GM12865 (cell line): ENCODE measurements at regions not wholly inside any gene's neighbourhood (a gene's known extent, or its start where the extent isn't known, plus 50 kb on each side); places are given as distances from the start of the nearest gene placed in this dataset.
"Not testable (repeated sequence)": the region's sequence is repeated elsewhere in the genome, so short reads cannot be mapped to it uniquely, and the experiment has no call there.

Experiments used
- DNase-seq: peaks from one replicate; pipeline ENCODE4 v3.0.0; 2010; ENCODE audit warnings: low read depth
- H3K4me3 ChIP-seq: 2 replicates; pipeline ENCODE4 v1.5.1; 2011; ENCODE audit warnings: mild to moderate bottlenecking, low read depth, low read length, control low read depth
- TF ChIP-seq, protein P1 (sequence below): IDR thresholded peaks from 2 replicates; pipeline ENCODE4 v1.5.1; 2011; ENCODE audit warnings: low read length, control low read depth, low read depth, inconsistent platforms; ENCODE audit not compliant: insufficient read depth; ENCODE audit errors: missing control alignments

GRCh38 chr18:33820517-33821371, 242.7 kb downstream of the ASXL3 start:
- H3K4me3 ChIP-seq = no peak overlapping the region
- TF ChIP-seq, protein P1, sequence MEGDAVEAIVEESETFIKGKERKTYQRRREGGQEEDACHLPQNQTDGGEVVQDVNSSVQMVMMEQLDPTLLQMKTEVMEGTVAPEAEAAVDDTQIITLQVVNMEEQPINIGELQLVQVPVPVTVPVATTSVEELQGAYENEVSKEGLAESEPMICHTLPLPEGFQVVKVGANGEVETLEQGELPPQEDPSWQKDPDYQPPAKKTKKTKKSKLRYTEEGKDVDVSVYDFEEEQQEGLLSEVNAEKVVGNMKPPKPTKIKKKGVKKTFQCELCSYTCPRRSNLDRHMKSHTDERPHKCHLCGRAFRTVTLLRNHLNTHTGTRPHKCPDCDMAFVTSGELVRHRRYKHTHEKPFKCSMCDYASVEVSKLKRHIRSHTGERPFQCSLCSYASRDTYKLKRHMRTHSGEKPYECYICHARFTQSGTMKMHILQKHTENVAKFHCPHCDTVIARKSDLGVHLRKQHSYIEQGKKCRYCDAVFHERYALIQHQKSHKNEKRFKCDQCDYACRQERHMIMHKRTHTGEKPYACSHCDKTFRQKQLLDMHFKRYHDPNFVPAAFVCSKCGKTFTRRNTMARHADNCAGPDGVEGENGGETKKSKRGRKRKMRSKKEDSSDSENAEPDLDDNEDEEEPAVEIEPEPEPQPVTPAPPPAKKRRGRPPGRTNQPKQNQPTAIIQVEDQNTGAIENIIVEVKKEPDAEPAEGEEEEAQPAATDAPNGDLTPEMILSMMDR = no peak
- no peak for DNase-seq

GRCh38 chr18:33819692-33820343, 241.8 kb downstream of the ASXL3 start:
- not testable (repeated sequence) for H3K4me3 ChIP-seq, DNase-seq

DNA sequence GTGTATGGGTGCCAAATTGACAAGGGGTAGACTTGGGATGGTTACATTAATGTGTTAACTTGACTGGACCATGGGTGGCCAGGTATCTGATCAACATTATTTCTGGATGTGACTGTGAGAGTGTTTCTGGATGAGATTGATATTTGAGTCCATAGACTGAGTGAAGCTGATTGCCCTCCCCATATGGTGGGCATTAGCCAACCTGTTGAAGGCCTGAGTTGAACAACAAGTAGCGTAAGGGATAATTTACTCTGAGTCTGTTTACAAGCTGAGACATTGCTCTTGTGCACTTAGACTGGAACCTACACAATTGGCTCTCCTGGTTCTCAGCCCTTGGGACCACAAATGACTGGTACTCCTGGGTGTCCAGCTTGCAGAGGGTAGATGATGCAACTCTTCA, 240.1 kb downstream of the ASXL3 start:
- TF ChIP-seq, protein P1 = no peak
- no peak overlapping the region for H3K4me3 ChIP-seq
- no peak for DNase-seq

DNA sequence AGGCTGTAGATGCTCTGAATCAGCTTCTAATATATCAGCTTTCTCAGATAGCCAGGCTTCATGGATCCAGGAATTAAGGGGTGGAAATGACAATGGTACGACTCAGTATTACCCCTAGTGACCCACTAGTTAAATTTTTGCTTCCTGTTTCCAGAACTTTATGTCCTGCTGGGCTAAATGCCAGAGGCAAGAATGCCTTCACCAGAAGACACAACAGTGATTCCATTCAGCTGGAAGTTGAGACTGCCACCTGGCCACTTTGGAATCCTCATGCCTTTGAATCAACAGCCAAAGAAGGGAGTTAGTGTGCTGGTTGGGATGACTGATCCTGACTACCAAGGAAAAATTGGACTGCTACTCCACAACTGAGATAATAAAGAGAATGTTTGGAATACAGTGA, 239.1 kb downstream of the ASXL3 start:
- no peak for DNase-seq
- TF ChIP-seq, protein P1 = no peak
- no peak overlapping the region for H3K4me3 ChIP-seq

- DNase-seq = no peak
- no peak overlapping the region for H3K4me3 ChIP-seq
- TF ChIP-seq, protein P1 = no peak
Observed at GRCh38 chr18:33814546-33814945, 236.5 kb downstream of the ASXL3 start.

DNA sequence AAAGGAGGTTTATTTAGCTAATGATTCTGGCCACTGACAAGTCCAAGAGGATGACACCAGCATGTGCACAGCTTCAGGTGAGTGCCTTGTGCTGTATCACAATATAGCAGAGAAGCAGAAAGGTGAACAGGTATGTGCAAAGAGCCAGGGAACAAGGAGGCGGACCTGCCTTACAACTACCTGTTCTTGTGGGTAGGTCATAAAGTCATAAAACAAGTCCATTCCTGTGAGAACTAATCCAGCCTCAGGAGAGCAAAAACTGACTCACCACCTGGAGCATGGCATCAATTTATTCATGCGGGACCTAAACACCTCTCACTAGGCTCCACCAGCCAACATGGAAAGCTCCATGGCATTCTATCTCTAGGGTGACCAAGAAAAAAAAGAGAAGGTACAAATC, 234.2 kb downstream of the ASXL3 start:
- TF ChIP-seq, protein P1 = no peak
- no peak overlapping the region for H3K4me3 ChIP-seq
- no peak for DNase-seq

GRCh38 chr18:33805592-33805991, 227.6 kb downstream of the ASXL3 start:
- TF ChIP-seq, protein P1 = no peak
- no peak for DNase-seq
- H3K4me3 ChIP-seq = no peak overlapping the region
